Endothelial cell (in vitro differentiated cells): ENCODE measurements at regions not wholly inside any gene's neighbourhood (a gene's known extent, or its start where the extent isn't known, plus 50 kb on each side); places are given as distances from the start of the nearest gene placed in this dataset.

ENCODE experiments used
- DNase-seq: peaks from one replicate; pipeline ENCODE4 v3.0.0; 2021; ENCODE audit warnings: low spot score
- H3K27ac Mint-ChIP-seq: one replicate; pipeline ENCODE4 v1.8.0; 2021; ENCODE audit warnings: mixed read lengths, inconsistent platforms; ENCODE audit not compliant: unreplicated experiment
- H3K27me3 Mint-ChIP-seq: one replicate; pipeline ENCODE4 v1.8.0; 2021; ENCODE audit warnings: mild to moderate bottlenecking, moderate library complexity, mixed read lengths, inconsistent platforms; ENCODE audit not compliant: unreplicated experiment
- H3K36me3 Mint-ChIP-seq: one replicate; pipeline ENCODE4 v1.8.0; 2021; ENCODE audit warnings: mild to moderate bottlenecking, low read depth, mixed read lengths, inconsistent platforms; ENCODE audit not compliant: unreplicated experiment
- H3K4me1 Mint-ChIP-seq: one replicate; pipeline ENCODE4 v1.8.0; 2021; ENCODE audit warnings: mild to moderate bottlenecking, mixed read lengths, inconsistent platforms; ENCODE audit not compliant: unreplicated experiment
- H3K4me3 Mint-ChIP-seq: one replicate; pipeline ENCODE4 v1.8.0; 2021; ENCODE audit warnings: mild to moderate bottlenecking, mixed read lengths, inconsistent platforms; ENCODE audit not compliant: unreplicated experiment
- H3K9me3 Mint-ChIP-seq: one replicate; pipeline ENCODE4 v1.8.0; 2021; ENCODE audit warnings: mixed read lengths, inconsistent platforms; ENCODE audit not compliant: unreplicated experiment
- CTCF ChIP-seq: fragments of 200-600 bp; sonication (generic); IDR thresholded peaks from one replicate; pipeline ENCODE4 v1.5.0; 2021; ENCODE audit warnings: antibody characterized with exemption; ENCODE audit not compliant: unreplicated experiment

- Mint-ChIP-seq H3K27ac (no peak overlapping the region), H3K27me3 (peaks cover 1% of the 10 kb centered on the region), H3K36me3 (no peaks in the 10 kb centered on the region), H3K4me1 (no peaks in the 10 kb centered on the region), H3K4me3 (no peak overlapping the region), H3K9me3 (no peaks in the 10 kb centered on the region)
- no peak for DNase-seq
- no peak for TF ChIP-seq CTCF
Observed at GRCh38 chr20:33919653-33920052, 74.1 kb upstream of the RALY start.

GRCh38 chr20:33922224-33922623 lies 71.5 kb upstream of the RALY start:
- Mint-ChIP-seq H3K27me3 (peaks cover 1% of the 10 kb centered on the region), H3K36me3 (no peaks in the 10 kb centered on the region), H3K4me1 (no peaks in the 10 kb centered on the region), H3K4me3 (no peak overlapping the region), H3K27ac (no peak overlapping the region), H3K9me3 (no peaks in the 10 kb centered on the region)
- DNase-seq, result no peak
- no peak for TF ChIP-seq CTCF

- no peaks in the 10 kb centered on the region for H3K36me3 Mint-ChIP-seq
- TF ChIP-seq CTCF, result no peak
Observed at GRCh38 chr20:33923740-33924139, 70.0 kb upstream of the RALY start.

GRCh38 chr20:33925867-33926266 lies 67.8 kb upstream of the RALY start:
- no peak for DNase-seq
- no peak for TF ChIP-seq CTCF
- H3K4me3 Mint-ChIP-seq, result no peak overlapping the region
- no peaks in the 10 kb centered on the region for H3K4me1 Mint-ChIP-seq
- no peaks in the 10 kb centered on the region for H3K9me3 Mint-ChIP-seq
- H3K27me3 Mint-ChIP-seq, result no peaks in the 10 kb centered on the region
- no peaks in the 10 kb centered on the region for H3K36me3 Mint-ChIP-seq
- H3K27ac Mint-ChIP-seq, result no peak overlapping the region

More at GRCh38 chr20:33923740-33924139, 70.0 kb upstream of the RALY start:
- no peak overlapping the region for H3K27ac Mint-ChIP-seq
- no peaks in the 10 kb centered on the region for H3K4me1 Mint-ChIP-seq
- H3K27me3 Mint-ChIP-seq, result no peaks in the 10 kb centered on the region
- H3K9me3 Mint-ChIP-seq, result no peaks in the 10 kb centered on the region
- H3K4me3 Mint-ChIP-seq, result no peak overlapping the region
- no peak for DNase-seq

GRCh38 chr20:33926425-33926824 lies 67.3 kb upstream of the RALY start:
- no peaks in the 10 kb centered on the region for H3K9me3 Mint-ChIP-seq
- no peak for DNase-seq
- TF ChIP-seq CTCF, result no peak
- no peaks in the 10 kb centered on the region for H3K36me3 Mint-ChIP-seq
- no peak overlapping the region for H3K4me3 Mint-ChIP-seq
- H3K4me1 Mint-ChIP-seq, result no peaks in the 10 kb centered on the region
- H3K27ac Mint-ChIP-seq, result no peak overlapping the region
- no peaks in the 10 kb centered on the region for H3K27me3 Mint-ChIP-seq
